ENCODE measurements at regions not wholly inside any gene's neighbourhood (a gene's known extent, or its start where the extent isn't known, plus 50 kb on each side); places are given as distances from the start of the nearest gene placed in this dataset.
A peak's percentile ranks its signal among the peaks of the same experiment; 100 is the strongest.
"Not testable (repeated sequence)": the region's sequence is repeated elsewhere in the genome, so short reads cannot be mapped to it uniquely, and the experiment has no call there.

DNA sequence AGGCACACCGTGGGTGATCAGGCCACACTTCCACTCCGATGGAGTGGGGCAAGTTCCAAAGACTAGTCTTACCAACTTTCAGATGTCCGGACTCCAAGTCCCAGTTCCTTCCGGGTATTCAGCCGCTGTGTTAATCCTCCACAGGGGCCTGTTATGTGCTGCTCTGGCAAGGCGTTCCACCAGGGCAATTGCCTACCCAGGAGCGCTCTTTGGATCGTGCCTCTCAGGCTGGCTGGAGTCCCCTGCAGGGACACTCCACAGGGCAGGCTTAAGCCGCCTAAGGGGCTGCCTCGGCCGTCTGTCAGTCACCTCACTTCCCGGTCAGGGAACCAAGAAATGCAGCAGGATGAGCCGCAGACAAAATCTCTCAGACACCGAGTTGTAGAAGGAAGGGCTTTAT is 118.7 kb upstream of the CCNG1 start:
- Mint-ChIP-seq H3K27me3 (ENCODE audit: low read depth) (peaks cover 2% of the 10 kb centered on the region), H3K27ac (no peak overlapping the region), H3K4me1 (ENCODE audit: low read depth) (no peaks in the 10 kb centered on the region), H3K9me3 (peaks cover 11% of the 10 kb centered on the region), H3K36me3 (ENCODE audit: low read depth) (no peaks in the 10 kb centered on the region), H3K4me3 (no peak overlapping the region)
- DNase-seq (ENCODE audit: low spot score), result no peak

DNA sequence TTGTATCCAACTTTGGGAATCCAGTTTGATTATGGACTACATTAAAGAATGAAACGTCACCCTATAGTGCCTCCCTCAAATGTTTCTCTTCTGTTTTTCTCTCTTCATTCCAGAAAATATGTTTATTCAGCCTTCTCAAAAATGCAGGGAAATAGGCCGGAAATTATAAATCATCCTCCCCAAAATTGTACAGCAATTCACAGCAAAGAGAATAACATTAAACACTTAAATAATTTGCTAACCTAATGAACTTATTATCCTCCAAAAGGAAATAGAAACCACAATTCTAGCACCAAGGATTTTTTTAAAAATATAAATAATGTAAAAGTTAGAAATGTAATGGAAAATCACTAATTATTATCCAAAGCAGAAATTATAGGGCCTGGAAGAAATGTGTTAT is 115.9 kb upstream of the CCNG1 start:
- H3K4me3 Mint-ChIP-seq, result no peak overlapping the region
- no peaks in the 10 kb centered on the region for H3K36me3 Mint-ChIP-seq (ENCODE audit: low read depth)
- DNase-seq (ENCODE audit: low spot score), result no peak
- peaks cover 4% of the 10 kb centered on the region for H3K27me3 Mint-ChIP-seq (ENCODE audit: low read depth)
- no peak overlapping the region for H3K27ac Mint-ChIP-seq
- no peaks in the 10 kb centered on the region for H3K4me1 Mint-ChIP-seq (ENCODE audit: low read depth)
- no peaks in the 10 kb centered on the region for H3K9me3 Mint-ChIP-seq

DNA sequence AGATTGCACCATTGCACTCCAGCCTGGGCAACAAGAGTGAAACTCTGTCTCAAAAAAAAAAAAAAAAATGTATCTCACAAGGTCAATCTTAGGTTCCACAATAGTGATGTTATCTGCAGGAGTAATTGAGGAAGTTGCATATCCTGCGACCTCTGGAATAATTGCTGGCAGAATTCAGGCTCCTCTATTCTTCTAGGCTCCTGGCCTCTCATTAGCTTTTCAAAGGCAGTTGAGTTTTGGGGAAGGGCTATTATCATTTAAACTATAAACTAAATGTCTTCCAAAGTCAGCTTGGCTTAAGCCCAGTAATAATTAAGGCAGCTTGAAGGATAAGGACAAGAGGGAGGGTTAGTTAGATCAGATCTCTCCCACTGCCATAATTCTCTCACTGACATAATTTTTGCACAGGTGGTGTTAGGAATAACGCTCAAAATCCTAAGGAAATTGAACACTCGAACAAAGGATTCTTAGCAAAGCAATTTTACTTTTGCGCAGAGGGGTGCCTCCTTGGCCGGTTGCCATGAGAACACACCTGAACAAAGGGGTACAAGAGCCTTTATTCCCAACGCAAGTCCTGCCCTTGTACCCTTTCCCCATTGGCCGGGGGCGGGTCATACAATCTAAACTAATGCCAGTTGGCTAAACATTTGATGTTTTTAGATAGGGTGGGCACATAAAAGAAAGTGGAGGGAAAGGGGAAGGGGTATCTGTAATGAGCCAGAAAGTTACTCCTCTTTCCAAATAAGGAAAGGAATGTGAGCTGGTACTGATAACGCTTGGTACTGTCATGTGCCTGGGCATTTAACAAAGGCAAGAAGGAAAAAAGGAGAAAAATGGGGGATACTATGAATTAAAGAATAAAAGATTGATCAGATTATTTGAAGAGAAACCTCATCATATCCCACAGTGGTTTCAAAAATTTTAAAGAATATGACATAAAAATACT is 106.4 kb upstream of the CCNG1 start:
- Mint-ChIP-seq H3K9me3 (peaks cover 9% of the 10 kb centered on the region), H3K4me3 (no peak overlapping the region), H3K27ac (no peak overlapping the region), H3K27me3 (ENCODE audit: low read depth) (no peaks in the 10 kb centered on the region), H3K4me1 (ENCODE audit: low read depth) (peaks cover 4% of the 10 kb centered on the region), H3K36me3 (ENCODE audit: low read depth) (no peaks in the 10 kb centered on the region)
- DNase-seq (ENCODE audit: low spot score), result no peak

DNA sequence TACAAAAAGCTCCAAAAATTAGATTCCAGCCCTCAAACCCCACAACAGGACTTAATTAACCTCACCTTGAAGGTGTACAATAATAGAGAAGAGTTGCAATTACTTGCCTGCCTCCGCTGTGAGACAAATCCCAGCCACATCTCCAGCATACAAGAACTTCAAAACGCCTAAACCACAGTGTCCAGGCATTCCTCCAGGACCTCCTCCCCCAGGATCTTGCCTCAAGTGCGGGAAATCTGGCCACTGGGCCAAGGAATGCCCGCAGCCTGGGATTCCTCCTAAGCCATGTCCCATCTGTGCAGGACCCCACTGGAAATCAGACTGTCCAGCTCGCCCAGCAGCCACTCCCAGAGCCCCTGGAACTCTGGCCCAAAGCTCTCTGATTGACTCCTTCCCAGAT is 101.3 kb upstream of the CCNG1 start:
- not testable (repeated sequence) for DNase-seq (ENCODE audit: low spot score); H3K36me3 Mint-ChIP-seq (ENCODE audit: low read depth); H3K4me3 Mint-ChIP-seq; H3K4me1 Mint-ChIP-seq (ENCODE audit: low read depth); H3K27ac Mint-ChIP-seq; H3K9me3 Mint-ChIP-seq; H3K27me3 Mint-ChIP-seq (ENCODE audit: low read depth)

DNA sequence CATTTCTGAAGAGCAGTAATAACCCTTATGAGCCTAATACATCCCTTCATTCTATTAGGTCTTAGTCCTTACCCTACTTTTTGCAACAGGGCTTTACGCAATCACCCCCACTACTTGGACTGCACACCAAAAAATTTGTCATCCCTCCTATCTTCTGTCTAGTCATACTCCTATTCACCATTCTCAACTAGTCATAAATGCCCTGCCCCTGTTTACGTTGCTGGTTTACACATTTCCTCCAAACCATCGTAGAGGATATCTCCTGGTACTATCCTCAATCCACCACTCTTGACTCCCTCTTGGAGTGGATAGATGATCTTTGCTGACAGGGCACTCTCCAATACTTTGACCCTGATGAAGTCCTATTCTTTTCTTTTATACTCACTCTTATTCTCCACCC is 98.2 kb upstream of the CCNG1 start:
- Mint-ChIP-seq H3K9me3 (peaks cover 10% of the 10 kb centered on the region), H3K4me3 (no peak overlapping the region), H3K27me3 (ENCODE audit: low read depth) (no peaks in the 10 kb centered on the region), H3K36me3 (ENCODE audit: low read depth) (no peaks in the 10 kb centered on the region), H3K4me1 (ENCODE audit: low read depth) (peaks cover 4% of the 10 kb centered on the region), H3K27ac (no peak overlapping the region)
- no peak for DNase-seq (ENCODE audit: low spot score)

DNA sequence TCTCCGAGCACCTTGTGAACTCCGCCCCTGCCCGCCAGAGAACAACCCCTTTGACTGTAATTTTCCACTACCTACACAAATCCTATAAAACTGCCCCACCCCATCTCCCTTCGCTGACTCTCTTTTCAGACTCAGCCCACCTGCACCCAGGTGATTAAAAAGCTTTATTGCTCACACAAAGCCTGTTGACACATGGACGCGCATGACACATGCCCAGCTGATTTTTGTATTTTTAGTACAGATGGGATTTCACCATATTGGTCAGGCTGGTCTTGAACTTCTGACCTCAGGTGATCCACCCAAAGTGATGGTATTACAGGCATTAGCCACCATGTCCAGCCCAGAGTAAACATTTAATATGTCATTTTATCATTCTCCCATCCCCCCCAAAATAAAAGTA is 97.0 kb upstream of the CCNG1 start:
- H3K27me3 Mint-ChIP-seq (ENCODE audit: low read depth); H3K4me1 Mint-ChIP-seq (ENCODE audit: low read depth); H3K9me3 Mint-ChIP-seq; H3K36me3 Mint-ChIP-seq (ENCODE audit: low read depth); H3K4me3 Mint-ChIP-seq; H3K27ac Mint-ChIP-seq; DNase-seq (ENCODE audit: low spot score): not testable (repeated sequence)

DNA sequence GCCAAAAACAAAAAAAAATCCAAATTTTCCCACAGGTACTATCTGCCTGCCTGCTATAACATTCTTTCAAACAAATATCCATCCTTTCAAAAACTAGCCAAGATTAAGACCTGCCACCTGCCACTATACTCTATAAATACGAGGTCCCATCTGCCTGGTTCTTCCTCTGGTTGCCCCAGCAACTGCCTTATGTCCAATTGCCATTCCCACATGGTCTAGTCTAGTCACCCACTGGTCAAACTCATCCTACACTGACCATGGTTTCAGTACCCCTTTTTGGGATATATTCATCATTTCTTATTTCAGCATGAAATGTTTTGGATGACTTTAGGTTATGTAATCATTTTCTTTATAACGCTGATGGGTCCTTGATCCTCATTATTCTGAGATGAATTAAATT is 95.1 kb upstream of the CCNG1 start:
- no peak overlapping the region for H3K4me3 Mint-ChIP-seq
- no peak for DNase-seq (ENCODE audit: low spot score)
- H3K36me3 Mint-ChIP-seq (ENCODE audit: low read depth), result no peaks in the 10 kb centered on the region
- no peaks in the 10 kb centered on the region for H3K4me1 Mint-ChIP-seq (ENCODE audit: low read depth)
- H3K27ac Mint-ChIP-seq, result no peak overlapping the region
- H3K27me3 Mint-ChIP-seq (ENCODE audit: low read depth), result peaks cover 4% of the 10 kb centered on the region
- no peaks in the 10 kb centered on the region for H3K9me3 Mint-ChIP-seq

DNA sequence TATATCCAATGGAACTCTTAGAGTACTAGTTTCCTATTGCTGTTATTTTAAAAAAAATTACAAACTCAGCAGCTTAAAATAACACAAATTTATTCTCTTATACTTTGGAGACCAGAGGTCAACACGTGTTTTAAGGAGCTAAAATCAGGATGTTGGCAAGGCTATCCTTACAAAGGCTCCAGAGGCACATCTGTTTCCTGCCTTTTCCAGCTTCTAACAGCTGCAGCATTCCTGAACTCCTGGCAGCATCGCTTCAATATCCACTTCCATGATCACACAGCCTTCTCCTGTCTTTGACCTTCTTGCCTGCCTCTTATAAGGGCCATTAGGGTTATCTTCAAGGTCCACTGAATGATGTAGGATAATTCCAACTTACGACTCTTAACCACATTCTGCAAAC is 92.2 kb upstream of the CCNG1 start:
- peaks cover 4% of the 10 kb centered on the region for H3K27me3 Mint-ChIP-seq (ENCODE audit: low read depth)
- no peak overlapping the region for H3K27ac Mint-ChIP-seq
- no peaks in the 10 kb centered on the region for H3K36me3 Mint-ChIP-seq (ENCODE audit: low read depth)
- H3K4me1 Mint-ChIP-seq (ENCODE audit: low read depth), result no peaks in the 10 kb centered on the region
- no peaks in the 10 kb centered on the region for H3K9me3 Mint-ChIP-seq
- no peak for DNase-seq (ENCODE audit: low spot score)
- H3K4me3 Mint-ChIP-seq, result no peak overlapping the region

DNA sequence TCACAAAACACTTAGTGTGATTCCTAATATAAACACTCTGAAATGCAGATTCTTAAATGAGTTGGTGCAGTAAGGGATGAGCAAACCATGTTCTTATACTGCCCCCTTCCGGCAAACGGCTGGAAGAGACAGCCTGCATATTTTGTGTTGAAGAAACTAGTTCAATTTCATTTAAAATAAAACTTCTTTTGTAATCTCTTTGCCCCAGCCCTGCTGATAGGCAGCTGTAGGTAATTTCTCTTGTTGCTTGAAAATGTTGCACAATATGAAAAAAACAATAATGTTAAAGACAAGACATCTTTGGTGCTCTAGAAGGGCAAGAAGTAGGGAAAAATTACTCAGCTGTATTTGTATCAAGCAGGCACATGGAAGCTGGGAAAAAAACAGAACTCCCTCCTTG is 89.7 kb upstream of the CCNG1 start:
- no peaks in the 10 kb centered on the region for H3K36me3 Mint-ChIP-seq (ENCODE audit: low read depth)

DNA sequence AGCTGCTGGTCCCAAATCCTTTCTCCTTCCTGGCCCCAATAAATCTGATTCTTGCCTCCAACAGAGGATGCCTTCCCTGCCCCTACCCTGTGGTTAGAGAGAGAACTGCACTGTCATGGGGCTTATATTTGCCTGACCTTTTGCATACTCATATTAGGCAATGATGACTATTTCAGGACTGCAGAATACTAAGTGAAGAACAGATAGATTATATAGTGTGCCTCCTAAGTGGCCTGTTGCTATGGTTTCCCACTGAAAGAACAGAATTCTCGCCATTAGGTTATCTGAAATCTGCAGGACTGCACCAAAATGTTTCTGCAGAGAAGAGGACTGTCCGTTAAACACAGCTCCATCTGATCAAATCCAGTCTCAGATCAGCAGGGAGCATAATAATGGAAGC is 87.3 kb upstream of the CCNG1 start:
- H3K9me3 Mint-ChIP-seq, result no peaks in the 10 kb centered on the region
- no peak overlapping the region for H3K27ac Mint-ChIP-seq
- peaks cover 8% of the 10 kb centered on the region for H3K27me3 Mint-ChIP-seq (ENCODE audit: low read depth)
- DNase-seq (ENCODE audit: low spot score), result no peak
- no peaks in the 10 kb centered on the region for H3K4me1 Mint-ChIP-seq (ENCODE audit: low read depth)
- no peak overlapping the region for H3K4me3 Mint-ChIP-seq
- H3K36me3 Mint-ChIP-seq (ENCODE audit: low read depth), result no peaks in the 10 kb centered on the region

More for the DNA sequence above, 89.7 kb upstream of the CCNG1 start:
- H3K9me3 Mint-ChIP-seq, result no peaks in the 10 kb centered on the region
- H3K27ac Mint-ChIP-seq, result no peak overlapping the region
- DNase-seq (ENCODE audit: low spot score), result peak; percentile 25
- no peaks in the 10 kb centered on the region for H3K4me1 Mint-ChIP-seq (ENCODE audit: low read depth)
- H3K4me3 Mint-ChIP-seq, result no peak overlapping the region
- peaks cover 8% of the 10 kb centered on the region for H3K27me3 Mint-ChIP-seq (ENCODE audit: low read depth)

DNA sequence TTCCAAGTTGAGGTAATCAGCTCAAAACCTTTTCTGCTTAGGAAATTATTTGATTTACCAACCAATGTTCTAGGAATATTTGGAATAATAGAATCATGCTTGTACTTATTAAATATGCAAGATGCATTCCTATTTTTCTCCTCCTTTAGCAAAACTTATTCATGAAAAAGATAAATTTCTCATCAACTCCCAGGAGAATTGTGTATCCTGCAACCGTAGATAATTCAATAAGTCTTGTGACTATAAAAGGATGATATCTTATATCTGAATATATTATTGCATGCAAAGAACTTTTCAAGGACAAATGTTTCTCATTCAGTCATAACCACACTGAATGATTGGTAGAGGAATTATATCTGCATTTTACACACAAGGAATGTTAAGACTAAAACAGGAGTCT is 84.9 kb upstream of the CCNG1 start:
- H3K27me3 Mint-ChIP-seq (ENCODE audit: low read depth), result peaks cover 4% of the 10 kb centered on the region
- H3K4me1 Mint-ChIP-seq (ENCODE audit: low read depth), result no peaks in the 10 kb centered on the region
- H3K4me3 Mint-ChIP-seq, result no peak overlapping the region
- no peak for DNase-seq (ENCODE audit: low spot score)
- H3K36me3 Mint-ChIP-seq (ENCODE audit: low read depth), result no peaks in the 10 kb centered on the region
- H3K9me3 Mint-ChIP-seq, result no peaks in the 10 kb centered on the region
- H3K27ac Mint-ChIP-seq, result no peak overlapping the region

DNA sequence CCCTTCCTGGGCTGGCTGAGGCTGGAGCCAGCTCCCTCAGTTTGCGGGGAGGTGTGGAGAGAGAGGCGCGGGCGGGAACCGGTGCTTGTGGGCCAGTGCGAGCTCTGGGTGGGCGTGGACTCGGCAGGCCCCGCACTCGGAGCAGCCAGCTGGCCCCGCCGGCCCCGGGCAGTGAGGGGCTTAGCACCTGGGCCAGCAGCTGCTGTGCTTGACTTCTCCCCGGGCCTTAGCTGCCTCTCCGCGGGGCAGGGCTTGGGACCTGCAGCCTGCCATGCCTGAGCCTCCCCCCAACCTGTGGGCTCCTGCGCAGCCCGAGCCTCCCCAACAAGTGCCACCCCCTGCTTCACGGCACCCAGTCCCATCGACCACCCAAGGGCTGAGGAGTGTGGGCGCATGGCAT is 81.6 kb upstream of the CCNG1 start:
- not testable (repeated sequence) for H3K27ac Mint-ChIP-seq; H3K36me3 Mint-ChIP-seq (ENCODE audit: low read depth); H3K4me3 Mint-ChIP-seq; DNase-seq (ENCODE audit: low spot score); H3K9me3 Mint-ChIP-seq; H3K4me1 Mint-ChIP-seq (ENCODE audit: low read depth); H3K27me3 Mint-ChIP-seq (ENCODE audit: low read depth)

DNA sequence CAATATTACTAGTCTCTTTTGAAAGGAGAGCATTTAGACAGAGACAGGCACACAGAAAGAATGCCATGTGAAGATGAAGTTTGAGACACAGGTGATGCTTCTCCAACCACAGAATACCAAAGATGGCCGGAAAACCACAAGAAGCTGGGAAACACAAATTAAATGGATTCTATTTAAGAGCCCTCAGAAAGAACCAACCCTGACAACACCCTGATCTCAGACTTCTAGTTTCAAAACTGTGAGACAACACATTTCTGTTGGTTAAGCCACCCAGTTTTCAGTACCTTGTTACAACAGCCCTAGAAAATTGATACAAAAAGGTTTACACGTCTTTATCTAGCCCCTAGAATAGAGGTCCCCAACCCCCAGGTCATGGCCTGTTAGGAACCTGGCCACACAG is 79.8 kb upstream of the CCNG1 start:
- Mint-ChIP-seq H3K27me3 (ENCODE audit: low read depth) (no peaks in the 10 kb centered on the region), H3K4me3 (no peak overlapping the region), H3K36me3 (ENCODE audit: low read depth) (no peaks in the 10 kb centered on the region), H3K27ac (no peak overlapping the region), H3K9me3 (no peaks in the 10 kb centered on the region), H3K4me1 (ENCODE audit: low read depth) (no peaks in the 10 kb centered on the region)
- DNase-seq (ENCODE audit: low spot score), result no peak

DNA sequence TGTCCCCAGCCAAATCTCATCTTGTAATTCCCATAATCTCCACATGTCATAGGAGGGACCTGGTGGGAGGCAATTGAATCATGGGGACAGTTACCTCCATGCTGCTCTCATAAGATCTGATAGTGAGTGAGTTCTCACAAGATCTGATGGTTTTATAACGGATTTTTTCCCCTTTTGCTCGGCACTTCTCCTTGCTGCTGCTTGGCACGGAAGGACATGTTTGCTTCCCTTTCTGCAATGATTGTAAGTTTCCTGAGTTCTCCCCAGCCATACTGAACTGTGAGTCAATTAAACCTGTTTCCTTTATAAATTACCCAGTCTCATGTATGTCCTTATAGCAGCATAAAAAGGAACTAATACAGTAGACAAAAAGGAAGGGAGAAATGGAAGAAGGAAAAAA is 76.7 kb upstream of the CCNG1 start:
- no peak for DNase-seq (ENCODE audit: low spot score)
- H3K36me3 Mint-ChIP-seq (ENCODE audit: low read depth), result no peaks in the 10 kb centered on the region
- H3K27me3 Mint-ChIP-seq (ENCODE audit: low read depth), result no peaks in the 10 kb centered on the region
- H3K9me3 Mint-ChIP-seq, result no peaks in the 10 kb centered on the region
- H3K27ac Mint-ChIP-seq, result no peak overlapping the region
- H3K4me1 Mint-ChIP-seq (ENCODE audit: low read depth), result peaks cover 1% of the 10 kb centered on the region
- no peak overlapping the region for H3K4me3 Mint-ChIP-seq

DNA sequence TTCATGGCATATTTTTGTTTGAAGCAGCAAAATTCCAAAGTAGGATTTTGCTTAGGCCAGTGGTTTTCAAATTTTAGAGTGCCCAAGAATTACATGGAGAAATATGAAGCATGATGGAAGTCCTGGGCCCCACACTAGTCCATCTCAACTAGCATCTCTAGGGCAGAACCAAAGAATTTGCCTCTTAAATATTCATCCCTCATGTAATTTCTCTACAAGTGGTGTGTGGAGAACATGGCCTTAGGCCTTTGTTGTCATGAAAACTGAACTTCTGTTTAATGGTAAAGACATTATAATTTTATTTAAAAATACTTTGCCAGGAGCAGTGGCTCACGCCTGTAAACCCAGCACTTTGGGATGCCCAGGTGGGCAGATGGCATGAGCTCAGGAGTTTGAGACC is 75.9 kb upstream of the CCNG1 start:
- Mint-ChIP-seq H3K9me3 (no peaks in the 10 kb centered on the region), H3K27me3 (ENCODE audit: low read depth) (no peaks in the 10 kb centered on the region), H3K4me3 (no peak overlapping the region), H3K4me1 (ENCODE audit: low read depth) (peaks cover 1% of the 10 kb centered on the region), H3K27ac (no peak overlapping the region), H3K36me3 (ENCODE audit: low read depth) (no peaks in the 10 kb centered on the region)
- DNase-seq (ENCODE audit: low spot score), result no peak

All from T-helper 2 cell treated with Interferon-gamma antibody and Interleukin-4, amounts not matched to agents 5 μg/mL and 100 μg/mL, for 36 hours (primary cell).